Stimulated activated CD8-positive, alpha-beta memory T cell treated with anti-CD3 and anti-CD28 coated beads, Interleukin-15, amount 100 ng/mL, for 4 hours (primary cell): ENCODE measurements at regions not wholly inside any gene's neighbourhood (a gene's known extent, or its start where the extent isn't known, plus 50 kb on each side); places are given as distances from the start of the nearest gene placed in this dataset.

ENCODE experiments used
- DNase-seq, 2 donors: peaks; one replicate each; pipeline ENCODE4 v3.0.0-alpha.2; 2020; ENCODE audit warnings: low read depth in 2 of 2

- DNase-seq: no peak
These were observed 61.6 kb downstream of the LSM5 start for GRCh38 chr7:32428546-32428945.

- DNase-seq: peak; percentile 2 to 10
These were observed 62.4 kb downstream of the LSM5 start for GRCh38 chr7:32427769-32428291.

- DNase-seq: no peak
These were observed 73.3 kb downstream of the LSM5 start for GRCh38 chr7:32416846-32417245.

- no peak for DNase-seq
These were observed 74.2 kb downstream of the LSM5 start for GRCh38 chr7:32415936-32416335.

GRCh38 chr7:32415519-32415918 lies 74.7 kb downstream of the LSM5 start:
- no peak for DNase-seq

- no peak for DNase-seq
These were observed 77.7 kb downstream of the LSM5 start for GRCh38 chr7:32412471-32412870.

GRCh38 chr7:32410545-32410944 lies 79.6 kb downstream of the LSM5 start:
- no peak for DNase-seq

- no peak for DNase-seq
These were observed 83.8 kb downstream of the LSM5 start for GRCh38 chr7:32406386-32406785.

GRCh38 chr7:32403463-32404229 lies 86.5 kb downstream of the LSM5 start:
- no peak for DNase-seq

- no peak for DNase-seq
These were observed 89.5 kb downstream of the LSM5 start for GRCh38 chr7:32400676-32401075.

GRCh38 chr7:32399311-32399710 lies 90.9 kb downstream of the LSM5 start:
- no peak for DNase-seq

- DNase-seq: no peak
These were observed 95.0 kb downstream of the LSM5 start for GRCh38 chr7:32395168-32395567.

- DNase-seq: no peak
These were observed 96.3 kb downstream of the LSM5 start for GRCh38 chr7:32393861-32394260.

- no peak for DNase-seq
These were observed 100.0 kb downstream of the LSM5 start for GRCh38 chr7:32390210-32390609.

- no peak for DNase-seq
These were observed 104.7 kb downstream of the LSM5 start for GRCh38 chr7:32385316-32385956.

- DNase-seq: no peak
These were observed 109.1 kb downstream of the LSM5 start for GRCh38 chr7:32381024-32381601.

- no peak for DNase-seq
These were observed 110.6 kb downstream of the LSM5 start for GRCh38 chr7:32379510-32380112.

GRCh38 chr7:32378988-32379387 lies 111.2 kb downstream of the LSM5 start:
- no peak for DNase-seq

GRCh38 chr7:32364581-32364980 lies 125.6 kb downstream of the LSM5 start:
- no peak for DNase-seq

GRCh38 chr7:32360127-32360526 lies 130.1 kb downstream of the LSM5 start:
- no peak for DNase-seq

GRCh38 chr7:32357535-32358277 lies 132.5 kb downstream of the LSM5 start:
- DNase-seq: no peak
